ENCODE measurements at regions not wholly inside any gene's neighbourhood (a gene's known extent, or its start where the extent isn't known, plus 50 kb on each side); places are given as distances from the start of the nearest gene placed in this dataset.

DNA sequence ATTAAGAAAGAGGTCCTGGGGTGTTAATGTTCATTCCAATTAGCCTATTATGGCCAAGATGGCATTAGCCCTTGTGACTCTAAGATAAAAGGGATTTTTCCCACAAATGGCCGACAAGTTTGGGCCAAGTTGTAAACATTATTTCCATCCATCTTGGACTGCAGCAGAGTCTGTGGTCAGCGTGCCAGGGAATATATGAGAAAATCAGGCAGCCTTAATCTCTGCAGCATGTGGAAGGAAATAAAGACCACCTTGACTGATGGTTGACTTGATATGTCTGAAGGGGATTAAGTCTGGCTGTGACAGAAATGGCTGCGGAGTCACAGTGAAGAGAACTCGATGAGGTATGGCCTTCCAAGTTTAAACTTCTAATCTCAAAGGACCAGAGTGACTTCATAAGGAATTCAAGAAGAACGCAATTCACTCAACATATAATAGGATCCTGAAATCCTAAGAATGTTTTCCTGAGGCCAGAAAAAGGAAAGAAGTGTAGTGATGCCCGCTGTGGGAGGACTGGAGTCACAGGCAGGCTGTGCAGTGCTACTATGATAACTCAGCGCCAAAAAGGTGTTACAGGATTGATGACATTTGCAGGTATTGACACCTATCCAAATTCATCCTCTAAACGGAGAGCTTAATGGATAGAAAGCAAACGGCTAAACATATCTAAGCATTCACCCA is 287.1 kb downstream of the SEC61B start:
- no peaks in the 10 kb centered on the region for H3K27me3 ChIP-seq (ENCODE audit: control insufficient read depth, insufficient read depth, low read length)
- no peaks in the 10 kb centered on the region for H3K36me3 ChIP-seq (ENCODE audit: control insufficient read depth, insufficient read depth, low read length)
- FAIRE-seq (no peak), DNase-seq (ENCODE audit: low read depth) (no peak)
- H3K4me3 ChIP-seq (ENCODE audit: low read depth, low read length), result no peak overlapping the region
- no peak for TF ChIP-seq CTCF (IDR thresholded peaks at IDR 0.05; ENCODE audit: insufficient read depth, low read length, severe bottlenecking)

DNA sequence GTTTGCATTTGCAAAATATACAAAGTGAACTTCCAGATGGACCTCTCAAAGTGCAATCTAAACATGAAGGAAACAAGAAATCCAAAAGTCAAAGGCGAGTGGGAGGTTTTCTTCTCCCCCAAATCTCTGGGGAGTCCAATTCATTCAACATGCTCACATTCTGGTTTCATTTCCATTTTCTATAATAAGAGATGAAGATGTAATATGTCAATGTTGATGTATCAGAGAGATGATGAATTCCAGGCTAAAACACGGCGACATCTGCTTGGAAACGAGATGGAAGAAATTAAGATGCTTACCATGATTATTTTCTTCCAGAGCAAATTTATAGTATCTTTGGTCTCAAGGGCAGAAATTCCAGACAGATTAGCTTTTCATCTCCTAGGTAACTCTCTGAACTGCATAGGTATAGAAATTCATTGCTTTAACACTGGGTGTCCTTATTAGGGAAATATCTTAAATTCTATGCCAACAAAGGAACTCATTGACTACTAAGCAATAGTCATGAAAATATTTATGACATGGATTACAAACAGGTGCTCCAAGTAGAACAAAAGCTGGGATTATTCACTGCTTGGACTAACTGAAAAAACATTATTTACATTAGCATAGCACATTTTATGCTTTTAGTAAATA is 287.9 kb downstream of the SEC61B start:
- no peak overlapping the region for H3K4me3 ChIP-seq (ENCODE audit: low read depth, low read length)
- TF ChIP-seq CTCF (IDR thresholded peaks at IDR 0.05; ENCODE audit: insufficient read depth, low read length, severe bottlenecking), result no peak
- FAIRE-seq (no peak), DNase-seq (ENCODE audit: low read depth) (no peak)
- no peaks in the 10 kb centered on the region for H3K36me3 ChIP-seq (ENCODE audit: control insufficient read depth, insufficient read depth, low read length)
- H3K27me3 ChIP-seq (ENCODE audit: control insufficient read depth, insufficient read depth, low read length), result no peaks in the 10 kb centered on the region

- peak; percentile 26 for TF ChIP-seq CTCF (IDR thresholded peaks at IDR 0.05; ENCODE audit: insufficient read depth, low read length, severe bottlenecking)
- no peak for FAIRE-seq
- Histone ChIP-seq H3K4me3 (ENCODE audit: low read depth, low read length) (no peak overlapping the region), H3K36me3 (ENCODE audit: control insufficient read depth, insufficient read depth, low read length) (no peaks in the 10 kb centered on the region), H3K27me3 (ENCODE audit: control insufficient read depth, insufficient read depth, low read length) (no peaks in the 10 kb centered on the region)
- no peak for DNase-seq (ENCODE audit: low read depth)
Observed at GRCh38 chr9:99511723-99512122, 289.6 kb downstream of the SEC61B start.

GRCh38 chr9:99513441-99514112 is 291.5 kb downstream of the SEC61B start:
- FAIRE-seq (no peak), DNase-seq (ENCODE audit: low read depth) (no peak)
- no peaks in the 10 kb centered on the region for H3K27me3 ChIP-seq (ENCODE audit: control insufficient read depth, insufficient read depth, low read length)
- H3K4me3 ChIP-seq (ENCODE audit: low read depth, low read length), result no peak overlapping the region
- no peaks in the 10 kb centered on the region for H3K36me3 ChIP-seq (ENCODE audit: control insufficient read depth, insufficient read depth, low read length)
- TF ChIP-seq CTCF (IDR thresholded peaks at IDR 0.05; ENCODE audit: insufficient read depth, low read length, severe bottlenecking), result no peak

GRCh38 chr9:99515093-99515492 is 293.0 kb downstream of the SEC61B start:
- Histone ChIP-seq H3K27me3 (ENCODE audit: control insufficient read depth, insufficient read depth, low read length) (no peaks in the 10 kb centered on the region), H3K4me3 (ENCODE audit: low read depth, low read length) (no peak overlapping the region), H3K36me3 (ENCODE audit: control insufficient read depth, insufficient read depth, low read length) (no peaks in the 10 kb centered on the region)
- no peak for DNase-seq (ENCODE audit: low read depth)
- no peak for FAIRE-seq
- TF ChIP-seq CTCF (IDR thresholded peaks at IDR 0.05; ENCODE audit: insufficient read depth, low read length, severe bottlenecking), result no peak

Data from bronchial epithelial cell (primary cell).